AG09309 (cell line): ENCODE measurements at regions not wholly inside any gene's neighbourhood (a gene's known extent, or its start where the extent isn't known, plus 50 kb on each side); places are given as distances from the start of the nearest gene placed in this dataset.
"Not testable (repeated sequence)": the region's sequence is repeated elsewhere in the genome, so short reads cannot be mapped to it uniquely, and the experiment has no call there.

Experiments
- DNase-seq: peaks from one replicate; pipeline ENCODE4 v3.0.0-alpha.2; 2010; ENCODE audit warnings: low read depth
- H3K4me3 ChIP-seq: 2 replicates; pipeline ENCODE4 v1.5.1; 2011; ENCODE audit warnings: mild to moderate bottlenecking, low read depth, low read length, moderate library complexity; ENCODE audit not compliant: control insufficient read depth
- TF ChIP-seq, protein P1 (sequence below): IDR thresholded peaks from 2 replicates; pipeline ENCODE4 v1.5.1; 2011; ENCODE audit warnings: mild to moderate bottlenecking, low read depth, low read length, inconsistent platforms; ENCODE audit not compliant: insufficient read depth, control insufficient read depth; ENCODE audit errors: missing control alignments

- DNase-seq, H3K4me3 ChIP-seq: not testable (repeated sequence)
Observed at GRCh38 chrX:76774912-76775311, 347.4 kb downstream of the MAGEE1 start.

- H3K4me3 ChIP-seq: no peak overlapping the region
- TF ChIP-seq, protein P1, sequence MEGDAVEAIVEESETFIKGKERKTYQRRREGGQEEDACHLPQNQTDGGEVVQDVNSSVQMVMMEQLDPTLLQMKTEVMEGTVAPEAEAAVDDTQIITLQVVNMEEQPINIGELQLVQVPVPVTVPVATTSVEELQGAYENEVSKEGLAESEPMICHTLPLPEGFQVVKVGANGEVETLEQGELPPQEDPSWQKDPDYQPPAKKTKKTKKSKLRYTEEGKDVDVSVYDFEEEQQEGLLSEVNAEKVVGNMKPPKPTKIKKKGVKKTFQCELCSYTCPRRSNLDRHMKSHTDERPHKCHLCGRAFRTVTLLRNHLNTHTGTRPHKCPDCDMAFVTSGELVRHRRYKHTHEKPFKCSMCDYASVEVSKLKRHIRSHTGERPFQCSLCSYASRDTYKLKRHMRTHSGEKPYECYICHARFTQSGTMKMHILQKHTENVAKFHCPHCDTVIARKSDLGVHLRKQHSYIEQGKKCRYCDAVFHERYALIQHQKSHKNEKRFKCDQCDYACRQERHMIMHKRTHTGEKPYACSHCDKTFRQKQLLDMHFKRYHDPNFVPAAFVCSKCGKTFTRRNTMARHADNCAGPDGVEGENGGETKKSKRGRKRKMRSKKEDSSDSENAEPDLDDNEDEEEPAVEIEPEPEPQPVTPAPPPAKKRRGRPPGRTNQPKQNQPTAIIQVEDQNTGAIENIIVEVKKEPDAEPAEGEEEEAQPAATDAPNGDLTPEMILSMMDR: no peak
- DNase-seq: no peak
Observed at GRCh38 chrX:76796311-76796710, 368.8 kb downstream of the MAGEE1 start.

GRCh38 chrX:76802708-76803107 is 375.2 kb downstream of the MAGEE1 start:
- DNase-seq: no peak
- TF ChIP-seq, protein P1: no peak
- H3K4me3 ChIP-seq: no peak overlapping the region

DNA sequence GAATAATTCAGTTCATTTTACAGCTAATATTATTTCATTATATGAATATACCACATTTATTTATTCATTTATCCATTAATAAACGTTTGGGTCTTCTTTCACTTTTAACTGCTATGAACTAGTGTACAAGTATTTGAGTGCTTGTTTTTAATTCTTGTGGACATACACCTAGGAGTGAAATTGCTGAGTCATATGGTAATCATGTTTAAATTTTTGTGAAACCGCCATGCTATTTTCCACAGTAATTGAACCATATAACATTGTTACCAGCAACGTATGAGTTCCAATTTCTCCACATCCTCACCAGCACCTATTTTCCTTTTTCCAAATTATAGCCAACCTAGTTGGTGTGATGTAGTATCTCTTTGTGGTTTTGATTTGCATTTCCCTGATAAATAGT is 388.2 kb downstream of the MAGEE1 start:
- TF ChIP-seq, protein P1: no peak
- no peak overlapping the region for H3K4me3 ChIP-seq

GRCh38 chrX:76817279-76817678 is 389.8 kb downstream of the MAGEE1 start:
- DNase-seq, H3K4me3 ChIP-seq: not testable (repeated sequence)

More for the DNA sequence above, 388.2 kb downstream of the MAGEE1 start:
- DNase-seq: no peak

DNA sequence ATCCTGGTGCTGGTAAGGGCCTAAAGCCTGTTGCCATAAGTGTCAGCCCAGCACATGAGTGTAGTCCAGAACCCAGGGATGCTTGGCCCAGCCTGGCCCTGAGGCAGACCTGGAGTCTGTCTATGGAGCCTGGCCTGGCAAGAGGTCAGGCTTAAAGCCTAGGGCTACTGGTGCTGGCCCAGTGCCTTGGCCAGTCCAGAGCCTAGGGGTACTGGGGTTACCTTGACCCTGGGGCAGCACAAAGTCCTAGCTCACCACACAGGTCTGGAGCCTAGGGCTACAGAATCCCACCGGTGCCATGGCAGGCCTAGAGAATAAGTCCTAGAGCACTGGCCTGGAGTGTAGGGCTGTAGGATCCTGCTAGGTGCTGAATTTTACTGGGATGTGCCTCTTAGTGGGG is 393.8 kb downstream of the MAGEE1 start:
- no peak for DNase-seq
- H3K4me3 ChIP-seq: no peak overlapping the region
- TF ChIP-seq, protein P1: no peak

DNA sequence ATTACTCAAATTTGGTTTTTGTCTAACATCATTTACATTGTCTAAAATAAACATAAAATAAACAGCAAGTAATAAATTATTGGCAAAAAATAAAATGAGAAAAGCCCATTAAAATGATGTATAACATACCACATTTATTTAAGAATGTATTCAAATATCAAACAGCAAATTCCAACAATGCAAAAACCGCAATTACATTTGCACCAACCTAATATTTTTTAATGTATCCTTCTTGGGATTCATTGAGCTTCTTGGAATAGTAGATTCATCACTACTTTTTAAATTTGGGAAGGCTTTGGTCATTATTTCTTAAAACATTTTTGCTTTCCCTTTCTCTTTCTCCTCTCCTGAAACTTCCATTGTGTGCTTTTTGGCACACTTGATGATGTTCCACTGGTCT is 400.2 kb downstream of the MAGEE1 start:
- H3K4me3 ChIP-seq: no peak overlapping the region
- TF ChIP-seq, protein P1: no peak
- no peak for DNase-seq

DNA sequence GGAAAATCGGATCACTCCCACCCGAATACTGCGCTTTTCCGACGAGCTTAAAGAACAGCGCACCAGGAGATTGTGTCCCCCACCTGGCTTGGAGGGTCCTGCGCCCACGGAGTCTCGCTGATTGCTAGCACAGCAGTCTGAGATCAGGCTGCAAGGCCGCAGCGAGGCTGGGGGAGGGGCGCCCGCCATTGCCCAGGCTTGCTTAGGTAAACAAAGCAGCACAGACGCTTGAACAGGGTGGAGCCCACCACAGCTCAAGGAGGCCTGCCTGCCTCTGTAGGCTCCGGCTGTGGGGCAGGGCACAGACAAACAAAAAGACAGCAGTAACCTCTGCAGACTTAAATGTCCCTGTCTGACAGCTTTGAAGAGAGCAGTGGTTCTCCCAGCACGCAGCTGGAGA is 413.4 kb downstream of the MAGEE1 start:
- H3K4me3 ChIP-seq, DNase-seq: not testable (repeated sequence)
